Psoas muscle (tissue), 7 donors: ENCODE measurements at regions not wholly inside any gene's neighbourhood (a gene's known extent, or its start where the extent isn't known, plus 50 kb on each side); places are given as distances from the start of the nearest gene placed in this dataset.

Source experiments
- ATAC-seq, 4 donors: fragments of 200-7000 bp; cut with Tn5 transposase; one replicate each; pipeline ENCODE4 v1.9.1; 2020; ENCODE audit warnings: moderate library complexity in 3 of 4, mild to moderate bottlenecking in 2 of 4
- DNase-seq, 2 donors: peaks; one replicate each; pipeline ENCODE4 v3.0.0-alpha.2; 2020
- H3K27ac ChIP-seq: fragments of 200-600 bp; one replicate; pipeline ENCODE4 v1.8.0; 2022
- H3K27me3 ChIP-seq, 3 donors: fragments of 200-600 bp in 1 of 3; one replicate each; pipeline versions ENCODE4 v1.6.1 to v1.8.0; 2013 to 2022; ENCODE audit warnings: low read length in 2 of 3, mild to moderate bottlenecking in 2 of 3, moderate library complexity in 1 of 3; ENCODE audit not compliant: insufficient read depth in 3 of 3
- H3K36me3 ChIP-seq, 2 donors: fragments of 200-600 bp in 1 of 2; one replicate each; pipeline versions ENCODE4 v1.6.1 to v1.8.0; 2013 to 2022; ENCODE audit warnings: low read depth in 1 of 2, mild to moderate bottlenecking in 1 of 2, moderate library complexity in 1 of 2; ENCODE audit not compliant: insufficient read depth in 1 of 2
- H3K4me1 ChIP-seq: fragments of 200-600 bp; one replicate; pipeline ENCODE4 v1.8.0; 2022
- H3K4me3 ChIP-seq: fragments of 200-600 bp; one replicate; pipeline ENCODE4 v1.8.0; 2022; ENCODE audit warnings: mild to moderate bottlenecking
- H3K9me3 ChIP-seq: fragments of 200-600 bp; one replicate; pipeline ENCODE4 v1.8.0; 2022
- CTCF ChIP-seq: fragments of 200-600 bp; IDR thresholded peaks from one replicate; pipeline ENCODE4 v1.8.0; 2022; ENCODE audit warnings: antibody characterized with exemption
- WGBS, 3 donors: extraction: QIAGEN DNeasy Blood & Tissue Kit; methylation state at CpG; one replicate each; pipeline versions ENCODE4 v1.1.6 to v1.1.7; 2013; 5-methylcytosine and 5-hydroxymethylcytosine counted together
- intact Hi-C, 2 donors: fragments of 100-400 bp; cut with DNase I; formaldehyde crosslinking; loops; one replicate each; pipeline versions ENCODE4 v1.11.0 to v1.14.2; 2022
- donor health status: healthy with polysubstance abuse.
- donor health status: DM: no; HTN: no; CAD: no; lungs with moderate emphysema.
- donor health status: Bipolar disorder and iron deficiency.
- donor health status: healthy.
- donor health status: DM: yes; HTN: yes; CAD: no.
- donor health status: DM: no; HTN: no; CAD: no.
- donor health status: DM: yes; HTN: yes; CAD: no.

- no peak overlapping the region for H3K27ac ChIP-seq
- no peaks in the 10 kb centered on the region for H3K27me3 ChIP-seq
- DNase-seq, result no peak
- H3K4me1 ChIP-seq, result no peaks in the 10 kb centered on the region
- H3K36me3 ChIP-seq, result no peaks in the 10 kb centered on the region
- H3K4me3 ChIP-seq, result no peak overlapping the region
- TF ChIP-seq CTCF, result no peak
- intact Hi-C loops, result no loop called here
- ATAC-seq, result no peak
- 89 to 90% (median 89%) methylated on average over 4 of the region's 4 CpGs for WGBS, 3 donors
- H3K9me3 ChIP-seq, result no peaks in the 10 kb centered on the region
These were observed 275.1 kb downstream of the C4orf33 start for GRCh38 chr4:129371065-129371464.

- H3K4me3 ChIP-seq, result no peak overlapping the region
- TF ChIP-seq CTCF, result no peak
- no peaks in the 10 kb centered on the region for H3K4me1 ChIP-seq
- H3K9me3 ChIP-seq, result no peaks in the 10 kb centered on the region
- DNase-seq (no peak), ATAC-seq (no peak)
- no peak overlapping the region for H3K27ac ChIP-seq
- WGBS, 3 donors, result 75 to 83% (median 82%) methylated on average over 3 of the region's 3 CpGs
- intact Hi-C loops, result no loop called here
- no peaks in the 10 kb centered on the region for H3K27me3 ChIP-seq
- H3K36me3 ChIP-seq, result no peaks in the 10 kb centered on the region
These were observed 276.0 kb downstream of the C4orf33 start for GRCh38 chr4:129371926-129372325.

GRCh38 chr4:129377131-129377845 is 281.3 kb downstream of the C4orf33 start:
- no peak for DNase-seq
- H3K9me3 ChIP-seq, result no peaks in the 10 kb centered on the region
- 30 to 36% (median 31%) methylated on average over 4 of the region's 4 CpGs for WGBS, 3 donors
- intact Hi-C loops, result no loop called here
- H3K4me3 ChIP-seq, result no peak overlapping the region
- no peaks in the 10 kb centered on the region for H3K27me3 ChIP-seq
- no peaks in the 10 kb centered on the region for H3K4me1 ChIP-seq
- no peak for TF ChIP-seq CTCF
- H3K36me3 ChIP-seq, result no peaks in the 10 kb centered on the region
- H3K27ac ChIP-seq, result no peak overlapping the region
- ATAC-seq, result no peak

- H3K27ac ChIP-seq, result no peak overlapping the region
- TF ChIP-seq CTCF, result no peak
- no peak for DNase-seq
- H3K9me3 ChIP-seq, result no peaks in the 10 kb centered on the region
- H3K4me3 ChIP-seq, result no peak overlapping the region
- H3K36me3 ChIP-seq, result no peaks in the 10 kb centered on the region
- intact Hi-C loops, result no loop called here
- no peak for ATAC-seq
- H3K27me3 ChIP-seq, result no peaks in the 10 kb centered on the region
- no peaks in the 10 kb centered on the region for H3K4me1 ChIP-seq
- WGBS, 3 donors, result 28 to 38% (median 29%) methylated on average over 3 of the region's 3 CpGs
These were observed 282.4 kb downstream of the C4orf33 start for GRCh38 chr4:129378364-129378763.

GRCh38 chr4:129379429-129379828 is 283.5 kb downstream of the C4orf33 start:
- no peak overlapping the region for H3K4me3 ChIP-seq
- H3K36me3 ChIP-seq, result no peaks in the 10 kb centered on the region
- WGBS, 3 donors, result 81 to 88% (median 87%) methylated on average over 2 of the region's 2 CpGs
- no peak overlapping the region for H3K27ac ChIP-seq
- DNase-seq (no peak), ATAC-seq (no peak)
- H3K9me3 ChIP-seq, result no peaks in the 10 kb centered on the region
- intact Hi-C loops, result no loop called here
- no peaks in the 10 kb centered on the region for H3K4me1 ChIP-seq
- no peak for TF ChIP-seq CTCF
- no peaks in the 10 kb centered on the region for H3K27me3 ChIP-seq
